HUES64 (cell line): ENCODE measurements at regions not wholly inside any gene's neighbourhood (a gene's known extent, or its start where the extent isn't known, plus 50 kb on each side); places are given as distances from the start of the nearest gene placed in this dataset.
"Not testable (repeated sequence)": the region's sequence is repeated elsewhere in the genome, so short reads cannot be mapped to it uniquely, and the experiment has no call there.

ENCODE experiments used
- H3K27ac ChIP-seq: 2 replicates; pipeline ENCODE4 v1.7.0; 2013; ENCODE audit warnings: low read depth, low read length, inconsistent platforms
- H3K27me3 ChIP-seq: 2 replicates; pipeline ENCODE4 v1.6.1; 2013; ENCODE audit warnings: mild to moderate bottlenecking, low read length; ENCODE audit not compliant: insufficient read depth
- H3K36me3 ChIP-seq: 2 replicates; pipeline ENCODE4 v1.6.1; 2013; ENCODE audit warnings: mild to moderate bottlenecking, low read length; ENCODE audit not compliant: insufficient read depth
- H3K4me1 ChIP-seq: 2 replicates; pipeline ENCODE4 v1.6.1; 2013; ENCODE audit warnings: mild to moderate bottlenecking, low read length, moderate library complexity; ENCODE audit not compliant: insufficient read depth
- H3K4me3 ChIP-seq: 2 replicates; pipeline ENCODE4 v1.5.1; 2013; ENCODE audit warnings: mild to moderate bottlenecking, low read length, moderate library complexity
- H3K9ac ChIP-seq: 2 replicates; pipeline ENCODE4 v1.6.1; 2013; ENCODE audit warnings: mild to moderate bottlenecking, low read depth, low read length
- H3K9me3 ChIP-seq: 2 replicates; pipeline ENCODE4 v1.6.1; 2013; ENCODE audit warnings: low read depth, low read length; ENCODE audit not compliant: insufficient read depth
- WGBS: fragments of 150-250, 120-280 bp; methylation state at CpG from one replicate; pipeline ENCODE4 v1.1.7; 2013; ENCODE audit warnings: missing lambda C conversion rate; 5-methylcytosine and 5-hydroxymethylcytosine counted together

- Histone ChIP-seq H3K27me3 (no peaks in the 10 kb centered on the region), H3K36me3 (no peaks in the 10 kb centered on the region), H3K9me3 (peaks cover 24% of the 10 kb centered on the region), H3K27ac (no peak overlapping the region), H3K4me3 (no peak overlapping the region), H3K9ac (no peak overlapping the region), H3K4me1 (no peaks in the 10 kb centered on the region)
- 100% methylated on average over 1 of the region's 1 CpG for WGBS
Observed at GRCh38 chr6:71810880-71811279, 75.5 kb upstream of the RIMS1 start.

- Histone ChIP-seq H3K9ac (no peak overlapping the region), H3K27ac (no peak overlapping the region), H3K27me3 (no peaks in the 10 kb centered on the region), H3K4me1 (no peaks in the 10 kb centered on the region), H3K36me3 (no peaks in the 10 kb centered on the region), H3K4me3 (no peak overlapping the region), H3K9me3 (peaks cover 2% of the 10 kb centered on the region; the same call in 1 of the 2 replicates)
- 100% methylated on average over 2 of the region's 2 CpGs for WGBS
Observed at GRCh38 chr6:71822625-71823024, 63.7 kb upstream of the RIMS1 start.

- not testable (repeated sequence) for H3K27me3 ChIP-seq, H3K27ac ChIP-seq, H3K9ac ChIP-seq, H3K4me3 ChIP-seq, H3K36me3 ChIP-seq, H3K4me1 ChIP-seq
- 90% methylated on average over 23 of the region's 25 CpGs for WGBS
- H3K9me3 ChIP-seq: peaks cover 20% of the 10 kb centered on the region
Observed at GRCh38 chr6:71832110-71832764, 54.1 kb upstream of the RIMS1 start.
